CD4-positive, alpha-beta T cell treated with Interleukin-21 for 1 hour (primary cell): ENCODE measurements at regions not wholly inside any gene's neighbourhood (a gene's known extent, or its start where the extent isn't known, plus 50 kb on each side); places are given as distances from the start of the nearest gene placed in this dataset.
"Not testable (repeated sequence)": the region's sequence is repeated elsewhere in the genome, so short reads cannot be mapped to it uniquely, and the experiment has no call there.

Experiments used
- DNase-seq: peaks from one replicate; pipeline ENCODE4 v3.0.0-alpha.2; 2020

DNA sequence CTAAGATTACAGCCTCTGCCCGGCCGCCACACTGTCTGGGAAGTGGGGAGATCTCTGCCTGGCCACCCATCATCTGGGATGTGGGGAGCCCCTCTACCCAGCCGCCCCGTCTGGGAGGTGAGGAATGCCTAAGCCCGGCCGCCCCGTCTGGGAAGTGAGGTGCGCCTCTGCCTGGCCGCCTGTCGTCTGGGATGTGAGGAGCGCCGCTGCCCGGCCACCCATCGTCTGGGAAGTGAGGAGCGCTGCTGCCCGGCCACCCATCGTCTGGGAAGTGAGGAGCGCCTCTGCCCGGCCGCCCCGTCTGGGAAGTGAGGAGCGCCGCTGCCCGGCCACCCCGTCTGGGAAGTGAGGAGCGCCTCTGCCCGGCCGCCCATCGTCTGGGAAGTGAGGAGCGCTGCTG lies 135.9 kb upstream of the PROKR2 start:
- not testable (repeated sequence) for DNase-seq

DNA sequence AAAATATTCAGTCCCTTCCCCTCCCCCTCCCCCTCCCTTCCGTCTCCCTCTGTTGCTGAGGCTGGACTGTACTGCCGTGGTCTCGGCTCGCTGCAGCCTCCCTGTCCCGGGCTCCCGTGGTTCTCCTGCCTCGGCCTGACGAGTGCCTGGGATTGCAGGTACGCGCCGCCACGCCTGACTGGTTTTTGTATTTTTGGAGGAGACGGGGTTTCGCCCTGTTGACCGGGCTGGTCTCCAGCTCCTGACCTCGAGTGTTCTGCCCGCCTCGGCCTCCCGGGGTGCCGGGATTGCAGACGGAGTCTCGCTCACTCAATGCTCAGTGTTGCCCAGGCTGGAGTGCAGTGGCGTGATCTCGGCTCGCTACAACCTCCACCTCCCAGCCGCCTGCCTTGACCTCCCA lies 135.5 kb upstream of the PROKR2 start:
- not testable (repeated sequence) for DNase-seq

DNA sequence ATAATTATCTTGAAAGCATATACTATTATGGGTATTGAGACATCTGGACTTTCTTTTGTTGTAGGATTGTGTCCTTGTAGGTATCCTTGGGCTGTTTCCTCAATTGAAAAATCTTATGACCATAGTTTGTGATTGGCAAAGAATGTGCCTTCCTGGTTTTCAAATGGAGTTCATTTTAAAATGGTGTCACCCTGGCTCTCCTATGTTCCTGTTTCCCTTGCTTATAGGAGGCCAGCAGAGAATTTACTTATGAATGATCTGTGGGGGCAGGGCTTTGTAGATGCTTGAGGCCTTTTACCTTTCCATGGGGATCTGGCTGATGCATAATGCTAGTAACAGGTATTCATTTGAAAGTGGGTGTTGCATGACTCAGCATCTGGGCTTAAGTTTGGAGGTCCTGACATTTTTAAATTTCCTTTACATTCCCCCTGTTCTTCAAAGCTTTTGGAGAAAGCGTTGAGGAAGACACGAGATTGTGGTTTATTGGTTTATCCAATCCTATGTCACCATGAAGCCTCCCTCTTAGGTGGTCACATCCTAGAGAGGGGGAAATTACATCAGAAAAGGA lies 135.0 kb upstream of the PROKR2 start:
- no peak for DNase-seq

DNA sequence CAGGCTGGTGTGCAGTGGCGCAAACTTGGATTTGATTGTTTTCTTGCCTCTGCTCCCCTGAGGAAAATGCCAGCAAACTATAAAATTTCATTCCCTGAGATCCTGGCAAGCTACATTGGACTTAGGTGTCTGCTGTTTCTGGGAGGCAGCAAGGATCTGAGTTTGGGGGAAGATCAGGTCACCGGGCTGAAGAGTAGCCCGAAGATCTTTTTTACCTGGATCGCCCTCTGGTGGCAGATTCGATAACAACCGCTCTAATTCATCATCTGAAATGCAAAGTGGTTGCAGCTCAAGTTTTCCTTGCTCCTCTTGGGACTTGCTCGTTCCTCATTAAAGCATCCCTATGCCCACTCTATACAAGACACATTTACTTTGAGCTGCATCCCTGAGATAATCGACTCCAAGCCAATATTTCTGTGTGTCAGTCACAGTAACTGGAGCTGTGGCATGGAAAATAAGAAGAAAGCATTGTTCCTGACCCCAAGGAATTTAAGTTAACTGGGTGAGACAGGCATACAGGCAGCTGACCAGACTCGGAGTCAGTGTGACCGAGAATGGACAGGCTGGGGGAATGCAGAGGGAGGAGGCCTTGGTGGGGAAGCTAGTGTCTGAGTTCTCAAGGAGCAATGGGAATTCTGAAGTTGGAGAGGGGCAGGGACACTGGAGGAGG lies 131.8 kb upstream of the PROKR2 start:
- DNase-seq = peak; percentile 43

DNA sequence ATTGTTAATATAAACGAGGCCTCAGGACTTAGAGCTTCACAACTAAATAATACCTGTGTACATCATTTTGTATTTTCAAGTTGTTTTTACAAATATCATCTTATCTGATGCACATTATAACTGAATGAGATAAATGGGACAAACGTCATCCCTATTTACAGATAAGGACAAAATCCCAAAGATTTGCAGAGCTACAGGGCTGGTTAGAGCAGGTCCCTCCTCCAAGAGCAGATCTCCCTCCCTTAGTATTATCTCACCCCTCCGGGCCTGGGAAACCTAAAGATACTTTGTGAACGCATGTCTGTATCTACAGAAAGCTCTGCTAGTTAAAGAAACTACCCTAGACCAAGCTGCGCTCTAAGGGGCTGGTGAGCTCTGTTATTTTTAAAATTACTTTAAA lies 130.4 kb upstream of the PROKR2 start:
- no peak for DNase-seq

DNA sequence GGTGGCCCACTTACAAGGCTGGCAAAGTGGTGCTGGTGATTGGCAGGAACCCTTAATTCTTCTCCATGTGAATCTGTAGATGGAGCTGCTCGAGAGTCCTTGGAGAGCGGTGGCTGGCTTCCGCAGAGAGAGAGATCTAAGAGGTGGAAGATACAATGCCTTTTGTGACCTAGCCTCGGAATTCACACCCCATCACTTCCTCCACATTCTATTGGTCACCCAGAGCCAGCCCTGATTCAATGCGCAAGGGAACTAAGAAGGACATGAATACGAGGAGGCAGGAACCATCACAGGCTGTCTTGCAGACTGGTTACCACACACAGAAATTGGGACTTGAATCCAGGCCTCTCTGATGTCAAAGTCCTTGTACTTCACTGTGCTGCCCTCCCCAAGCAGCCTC lies 128.9 kb upstream of the PROKR2 start:
- DNase-seq = no peak

DNA sequence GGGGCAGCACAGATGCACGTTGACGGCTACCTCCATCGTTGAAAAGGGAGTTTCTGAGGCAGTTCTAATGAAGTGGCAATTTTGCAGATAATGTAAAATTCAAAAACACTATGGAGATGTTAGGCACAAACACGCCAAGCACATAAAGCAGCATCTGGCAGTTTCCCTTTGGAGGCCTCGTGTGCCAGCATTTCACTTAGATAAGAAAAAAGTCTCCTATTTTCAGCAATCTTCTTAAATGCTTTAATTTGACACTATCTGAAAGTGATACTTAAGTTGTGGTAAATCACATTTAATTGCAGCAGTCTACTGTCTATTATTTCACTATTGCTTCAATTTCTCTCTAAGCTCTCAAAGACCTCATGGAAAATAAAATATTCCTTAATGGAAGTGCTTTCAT lies 125.3 kb upstream of the PROKR2 start:
- DNase-seq = no peak

DNA sequence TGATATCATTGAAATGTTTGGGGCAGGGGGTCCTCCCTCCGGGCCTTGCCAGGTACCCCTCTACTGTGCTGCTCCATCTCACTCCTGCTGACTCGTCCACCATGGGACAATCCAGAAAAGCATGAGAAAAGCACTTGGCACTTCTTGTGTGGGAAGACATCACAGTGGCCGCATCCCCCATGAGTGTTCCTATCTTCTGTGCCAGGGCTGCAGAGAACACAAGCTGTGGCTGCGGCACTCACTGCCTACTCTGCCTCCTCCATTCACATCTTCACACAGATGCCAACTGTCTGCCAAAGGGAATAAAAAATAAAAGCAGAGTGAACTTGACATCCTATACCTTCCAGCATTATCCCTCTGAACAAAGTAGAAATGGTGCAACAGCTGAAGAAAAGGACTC lies 117.4 kb upstream of the PROKR2 start:
- no peak for DNase-seq

DNA sequence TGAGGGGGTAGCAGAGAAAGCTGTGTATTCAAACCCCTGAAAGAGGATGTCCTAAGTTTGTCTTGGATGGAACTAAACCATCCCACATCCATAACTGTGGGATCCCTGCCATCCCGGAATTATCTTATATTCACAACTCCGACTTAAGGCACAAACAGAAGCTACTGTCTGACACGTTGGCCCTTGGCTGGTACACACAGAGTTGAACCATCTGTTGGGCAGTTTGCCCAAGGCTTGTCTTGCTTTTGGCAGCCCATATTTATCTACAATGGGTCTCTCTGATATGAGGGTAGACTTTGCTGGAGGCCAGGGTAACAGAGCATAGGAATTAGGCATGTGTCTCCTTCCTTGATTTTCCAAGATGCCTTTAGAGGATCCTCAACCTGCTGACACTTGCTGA lies 116.6 kb upstream of the PROKR2 start:
- DNase-seq = no peak

DNA sequence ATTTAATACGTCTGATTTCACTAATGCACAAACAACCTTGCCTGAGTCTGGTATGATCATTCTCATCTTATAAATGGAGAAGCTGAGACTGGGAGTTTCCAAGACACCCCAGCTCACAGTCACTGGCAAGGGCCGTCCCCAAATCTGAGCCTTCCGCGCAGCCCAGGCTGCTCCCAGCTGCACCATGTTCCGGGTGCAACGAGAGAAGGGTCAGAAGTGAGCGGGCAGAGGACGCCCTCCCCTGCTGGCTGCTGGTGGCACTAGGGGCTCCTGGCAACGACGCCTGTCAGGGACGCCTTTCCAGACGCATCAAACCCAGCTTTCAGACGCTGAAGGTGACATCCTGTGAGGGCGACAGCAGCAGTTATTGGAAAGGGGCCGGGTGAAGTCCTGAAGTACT lies 115.3 kb upstream of the PROKR2 start:
- DNase-seq = no peak

DNA sequence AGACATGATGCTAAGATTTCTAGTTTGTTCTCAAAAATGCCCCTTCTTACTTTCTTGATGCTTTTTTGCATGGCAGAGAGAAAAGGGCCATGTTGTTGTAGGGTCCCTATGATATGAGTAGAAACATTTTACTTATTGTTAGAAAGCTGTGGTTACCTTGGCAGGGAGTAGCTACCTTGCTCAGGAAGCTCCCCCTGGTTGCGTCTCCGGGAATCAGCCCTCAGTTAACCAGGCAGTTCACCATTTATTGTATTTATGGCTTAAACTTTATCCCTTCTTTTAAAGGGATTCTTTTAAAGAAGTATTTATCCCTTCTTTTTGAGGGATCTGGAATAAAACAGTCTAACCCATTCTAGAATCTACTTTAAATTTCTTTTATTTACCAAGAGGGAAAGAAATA lies 113.9 kb upstream of the PROKR2 start:
- DNase-seq = no peak

DNA sequence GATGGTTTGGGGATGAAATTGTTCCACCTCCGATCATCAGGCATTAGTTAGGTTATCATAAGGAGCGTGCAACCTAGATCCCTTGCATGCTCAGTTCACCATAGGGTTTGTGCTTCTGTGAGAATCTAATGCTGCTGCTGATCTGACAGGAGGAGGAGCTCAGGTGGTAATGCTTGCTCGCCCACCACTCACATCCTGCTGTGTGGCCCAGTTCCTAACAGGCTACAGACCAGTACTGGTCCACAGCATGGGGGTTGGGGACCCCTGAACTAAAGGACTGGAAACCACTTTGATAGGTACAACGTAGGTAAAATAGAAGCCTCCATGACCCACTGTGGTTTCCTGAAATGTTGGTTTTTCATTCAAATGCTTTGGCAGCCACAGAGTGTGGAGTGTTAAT lies 109.3 kb upstream of the PROKR2 start:
- no peak for DNase-seq

DNA sequence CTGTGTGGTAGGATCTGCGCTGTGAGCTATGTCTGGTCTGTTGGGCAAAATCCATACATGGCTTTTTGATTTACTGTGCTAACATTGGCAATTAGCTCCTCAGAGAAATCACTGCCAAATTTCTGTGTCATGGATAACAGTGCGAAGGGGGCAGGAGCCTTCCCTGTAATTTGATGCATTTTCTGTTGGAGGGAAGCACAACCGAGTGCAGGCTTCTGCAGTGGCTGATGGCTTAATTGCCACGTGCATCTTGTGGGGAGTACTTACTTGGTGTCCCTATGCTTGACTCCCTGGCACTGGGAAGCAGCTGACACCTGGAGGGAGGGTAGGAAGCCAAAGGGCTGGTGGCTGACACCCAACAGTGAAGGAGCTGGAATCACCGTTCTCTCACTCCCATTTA lies 99.3 kb upstream of the PROKR2 start:
- no peak for DNase-seq

DNA sequence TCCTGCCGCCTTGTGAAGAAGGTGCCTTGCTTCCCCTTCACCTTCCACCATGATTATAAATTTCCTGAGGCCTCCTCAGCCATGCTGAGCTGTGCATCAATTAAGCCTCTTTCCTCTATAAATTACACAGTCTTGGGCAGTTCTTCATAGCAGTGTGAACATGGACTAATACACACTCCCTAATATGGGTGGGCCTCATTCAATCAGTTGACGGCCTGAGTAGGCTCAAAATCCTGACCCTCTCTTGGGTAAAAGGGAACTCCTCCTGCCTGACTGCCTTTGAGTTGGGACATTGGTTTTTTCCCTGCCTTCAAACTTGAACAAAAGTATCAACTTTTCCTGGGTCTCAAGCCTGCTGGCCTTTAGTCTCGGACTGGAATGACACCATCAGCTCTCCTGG lies 96.6 kb upstream of the PROKR2 start:
- no peak for DNase-seq

DNA sequence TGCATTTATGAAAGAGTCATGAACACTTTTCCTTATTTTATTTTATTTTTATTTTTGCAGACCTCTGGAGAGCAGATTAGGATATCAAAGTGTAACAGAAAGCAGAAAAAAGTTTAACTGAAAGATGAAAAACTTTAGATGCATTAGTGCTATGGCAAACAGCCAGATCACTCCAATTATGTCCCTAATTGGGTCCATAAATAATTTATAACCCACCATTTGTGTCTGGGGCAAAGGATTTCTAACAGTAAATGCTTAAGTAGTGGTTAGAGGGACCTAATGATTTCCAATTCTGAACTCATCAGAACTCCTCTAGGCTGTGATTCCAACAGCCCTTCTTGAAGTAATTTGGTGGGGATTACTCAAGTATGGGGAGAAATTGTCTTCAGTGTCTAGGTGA lies 93.7 kb upstream of the PROKR2 start:
- no peak for DNase-seq

DNA sequence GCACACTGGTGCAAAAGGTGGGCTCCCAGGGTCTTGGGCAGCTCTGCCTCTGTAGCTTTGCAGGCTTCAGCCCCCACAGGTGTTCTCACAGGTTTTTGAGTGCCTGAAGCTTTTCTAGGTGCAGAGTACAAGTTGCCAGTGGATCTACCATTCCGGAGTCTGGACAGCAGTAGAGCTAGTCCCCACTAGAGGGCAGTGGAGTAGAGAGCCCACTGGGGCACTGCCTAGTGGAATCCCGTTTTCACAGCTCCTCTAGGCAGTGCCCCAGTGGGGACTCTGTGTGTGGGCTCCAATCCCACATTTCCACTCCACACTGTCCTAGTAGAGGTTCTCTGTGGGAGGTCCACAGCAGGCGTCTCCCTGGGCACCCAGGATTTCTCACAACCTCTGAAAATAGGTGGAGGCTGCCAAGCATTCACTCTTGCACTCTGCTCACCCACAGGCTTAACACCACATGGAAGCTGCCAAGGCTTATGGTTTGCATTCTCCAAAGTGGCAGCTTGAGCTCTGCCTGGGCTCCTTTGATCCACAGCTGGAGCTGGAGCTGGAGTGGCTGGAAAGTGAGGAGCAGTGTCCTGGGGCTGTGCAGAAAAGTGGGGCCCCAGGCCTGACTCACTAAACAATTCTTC lies 86.3 kb upstream of the PROKR2 start:
- no peak for DNase-seq

DNA sequence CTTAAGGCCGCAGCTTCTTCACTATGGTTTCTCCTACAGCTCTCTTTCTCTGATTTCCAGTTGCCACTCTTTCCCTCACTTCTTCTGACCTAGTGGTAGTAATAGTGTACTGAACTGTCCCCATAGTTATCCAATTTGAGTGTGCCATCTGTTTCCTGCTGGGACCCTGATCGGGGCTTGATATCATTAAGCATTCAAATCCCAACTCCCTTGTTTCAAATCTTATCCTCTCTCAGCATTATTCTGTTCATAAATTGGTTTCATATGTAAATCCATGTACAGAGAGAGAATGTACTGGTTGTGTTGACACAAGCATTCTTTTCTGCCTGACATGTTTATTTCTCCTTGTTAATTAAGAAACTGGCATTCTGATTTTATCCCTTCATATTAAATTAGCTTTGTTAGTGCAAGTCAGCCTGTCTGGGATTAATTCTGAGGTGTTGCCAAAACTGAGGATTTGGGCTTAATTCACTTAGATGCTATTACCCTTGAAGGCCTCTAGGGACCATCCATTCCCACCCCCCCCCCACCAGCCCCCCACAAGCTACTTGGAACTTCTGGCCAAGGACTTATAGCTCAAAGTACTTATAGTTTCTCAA lies 84.6 kb upstream of the PROKR2 start:
- no peak for DNase-seq

DNA sequence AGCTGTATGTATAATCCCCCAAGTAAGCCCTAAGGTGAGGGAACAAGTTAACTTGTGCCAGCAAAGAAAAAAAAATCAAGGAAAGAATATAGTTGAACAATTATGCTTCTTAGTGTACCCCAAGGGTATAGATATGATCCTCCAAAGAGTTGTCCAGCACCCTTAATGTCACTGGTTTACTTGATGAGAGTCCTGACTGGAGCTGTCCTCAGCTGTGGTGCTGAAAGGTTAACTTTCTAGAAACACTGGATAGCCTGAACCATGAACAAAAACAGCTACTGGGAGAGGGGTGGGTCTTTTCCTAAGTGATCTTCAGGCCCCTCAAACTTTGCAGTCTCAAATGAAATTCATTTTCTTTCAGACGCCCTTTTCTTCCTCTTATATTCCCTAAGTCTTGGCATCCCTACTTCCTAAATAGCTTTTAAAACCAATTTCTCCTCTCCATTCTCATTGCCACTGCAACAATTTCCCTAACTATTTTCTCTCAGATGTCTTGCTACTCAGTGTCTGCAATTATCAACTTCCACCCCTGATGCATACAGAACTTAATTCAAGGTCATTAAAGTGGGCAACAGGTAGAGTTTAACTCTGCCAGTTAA lies 83.5 kb upstream of the PROKR2 start:
- DNase-seq = no peak

DNA sequence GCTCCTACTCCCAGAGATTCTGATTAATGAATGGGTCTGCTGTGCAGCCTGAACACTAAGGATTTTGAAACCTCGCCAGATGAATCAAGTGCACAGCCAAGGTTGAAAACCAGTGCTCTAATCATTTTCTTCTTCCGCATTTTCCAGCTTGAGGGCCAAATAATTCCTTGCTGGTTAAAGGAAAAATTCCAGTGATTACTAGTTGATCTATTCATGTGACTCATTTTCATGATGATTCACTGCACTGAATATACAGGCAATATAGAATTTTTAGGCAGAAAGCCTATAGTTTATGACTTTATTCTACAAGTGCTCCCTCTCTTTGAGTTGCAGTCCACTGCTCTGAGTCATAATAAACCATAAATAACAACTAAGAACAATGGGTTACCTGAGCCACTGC lies 80.6 kb upstream of the PROKR2 start:
- no peak for DNase-seq

DNA sequence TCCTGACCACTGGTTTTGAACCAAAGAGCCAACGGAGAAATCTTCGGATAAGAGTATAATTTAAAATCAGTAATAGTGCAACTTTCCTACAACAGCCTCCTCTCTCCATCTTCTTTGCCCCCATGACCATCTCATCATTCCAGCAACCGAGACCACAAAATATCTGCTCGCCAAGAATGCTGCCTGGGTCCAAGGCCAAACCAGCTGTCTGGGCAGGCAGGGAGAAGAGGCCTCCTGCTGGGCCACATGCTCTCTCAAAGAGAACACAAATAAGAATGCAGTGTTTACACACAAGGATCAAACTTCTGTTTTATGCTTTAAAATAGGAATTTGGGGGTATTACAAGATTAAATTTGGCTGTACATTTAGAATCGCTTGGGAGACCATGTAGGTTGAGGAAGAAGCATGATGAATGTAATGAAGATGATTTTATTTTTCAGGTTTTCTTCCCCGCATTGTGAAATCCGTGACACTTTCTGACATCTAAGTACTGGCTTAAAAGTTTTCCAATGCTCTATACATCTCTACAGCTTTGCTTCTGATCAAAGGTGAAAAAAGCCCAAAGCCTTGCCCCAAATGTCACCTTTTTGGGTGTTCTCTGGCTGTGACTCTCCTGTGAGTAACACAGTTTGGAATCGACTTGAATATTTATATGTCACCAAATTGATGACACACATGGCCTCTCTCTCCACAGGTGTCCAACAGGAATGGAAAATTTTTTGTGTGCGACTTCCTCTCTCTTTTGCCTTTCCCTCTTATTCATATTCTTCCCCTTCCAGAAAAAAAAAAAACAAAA lies 79.4 kb upstream of the PROKR2 start:
- DNase-seq = no peak

DNA sequence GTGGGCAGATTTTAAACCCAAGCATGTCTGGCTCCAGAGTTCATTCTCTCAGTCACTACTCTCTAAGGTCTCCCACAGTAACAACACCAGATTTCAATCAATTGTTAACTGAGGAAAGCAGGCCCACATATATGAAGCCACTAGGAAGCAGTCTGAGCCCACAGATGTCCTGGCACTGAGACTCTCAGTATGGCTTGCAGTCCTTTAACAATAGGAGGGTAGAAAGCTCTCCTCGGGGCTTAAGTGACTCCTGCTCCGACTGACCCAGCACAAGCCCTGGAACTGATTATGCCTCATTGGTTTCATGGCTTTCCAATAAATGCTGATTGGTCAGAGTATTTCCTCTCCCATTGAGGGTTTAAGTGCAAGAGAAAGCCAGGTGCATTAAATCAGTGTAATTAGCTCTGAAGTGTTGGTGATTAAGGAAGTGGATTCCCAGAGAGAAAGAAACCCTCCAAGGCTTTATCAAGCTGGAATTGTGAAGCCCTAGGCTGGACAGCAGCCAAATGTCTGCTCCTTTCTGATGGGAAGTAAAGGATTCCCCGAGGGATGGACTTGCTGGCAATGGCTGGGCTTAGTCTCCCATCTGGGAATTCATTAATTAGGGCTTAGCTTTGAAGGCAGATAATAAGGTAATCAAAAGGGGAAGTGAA lies 76.6 kb upstream of the PROKR2 start:
- DNase-seq = no peak

DNA sequence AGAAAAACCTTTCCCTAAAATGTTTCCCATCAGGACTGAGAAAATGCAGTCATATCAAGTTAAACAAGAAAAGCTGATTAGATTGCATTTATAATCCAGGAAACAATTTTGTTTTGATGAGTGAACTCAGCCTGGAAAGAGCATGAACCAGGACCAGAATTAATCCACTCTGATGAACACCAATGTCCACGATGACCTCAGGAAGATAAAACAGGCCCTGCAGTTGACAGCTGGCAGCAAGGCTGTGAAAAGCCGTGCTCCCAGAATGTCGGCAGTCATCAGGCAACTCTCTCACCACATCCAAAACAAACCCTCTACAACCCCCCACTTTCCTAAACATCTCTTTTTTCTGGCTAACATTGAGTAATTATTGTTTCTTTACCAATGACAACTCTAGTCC lies 74.0 kb upstream of the PROKR2 start:
- DNase-seq = no peak

DNA sequence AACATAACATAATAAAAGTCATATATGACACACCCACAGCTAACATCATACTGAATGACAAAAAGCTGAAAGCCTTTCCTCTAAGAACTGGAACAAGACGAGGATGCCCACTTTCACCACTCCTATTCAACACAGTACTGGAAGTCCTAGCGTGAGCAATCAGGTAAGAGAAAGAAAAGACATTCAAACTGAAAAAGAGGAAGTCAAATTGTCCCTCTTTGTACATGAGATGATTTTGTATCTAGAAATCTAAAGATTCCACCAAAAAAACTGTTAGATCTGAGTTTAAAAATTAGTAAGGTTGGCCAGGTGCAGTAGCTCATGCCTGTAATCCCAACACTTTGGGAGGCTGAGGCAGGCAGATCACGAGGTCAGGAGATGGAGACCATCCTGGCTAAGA lies 70.1 kb upstream of the PROKR2 start:
- not testable (repeated sequence) for DNase-seq
